Gastroesophageal sphincter (tissue), 3 donors: ENCODE measurements at regions not wholly inside any gene's neighbourhood (a gene's known extent, or its start where the extent isn't known, plus 50 kb on each side); places are given as distances from the start of the nearest gene placed in this dataset.

ENCODE experiments used
- CTCF ChIP-seq, 4 experiments: fragments of 200-600 bp in 2 of 4; fragments of 450-650 bp in 2 of 4; sonication (generic) in 1 of 4; IDR thresholded peaks; one replicate each; pipeline ENCODE4 v1.5.1; 2017 to 2019; ENCODE audit warnings: antibody characterized with exemption in 4 of 4, mild to moderate bottlenecking in 2 of 4, moderate library complexity in 2 of 4
- POLR2A ChIP-seq, 2 donors: fragments of 450-650 bp; IDR thresholded peaks; one replicate each; pipeline ENCODE4 v1.6.1; 2017; ENCODE audit warnings: antibody characterized with exemption in 2 of 2, mild to moderate bottlenecking in 2 of 2, moderate library complexity in 1 of 2

- TF ChIP-seq CTCF (IDR thresholded peaks at IDR 0.05) (no peak), POLR2A (IDR thresholded peaks at IDR 0.05) (no peak)
These were observed 80.2 kb upstream of the MAMLD1 start for GRCh38 chrX:150282953-150283352.
